Hepatocyte (in vitro differentiated cells): ENCODE measurements at regions not wholly inside any gene's neighbourhood (a gene's known extent, or its start where the extent isn't known, plus 50 kb on each side); places are given as distances from the start of the nearest gene placed in this dataset.

Experiments
- EZH2 ChIP-seq: fragments of 200-600 bp; sonication (generic); IDR thresholded peaks from 2 replicates; pipeline ENCODE4 v1.6.1; 2016; ENCODE audit warnings: antibody characterized with exemption, mild to moderate bottlenecking, borderline replicate concordance
- EZH2phosphoT487 ChIP-seq: fragments of 200-600 bp; sonication (generic); IDR thresholded peaks from one replicate; pipeline ENCODE4 v1.6.1; 2018; ENCODE audit warnings: antibody characterized with exemption, mild to moderate bottlenecking, low read depth, moderate library complexity; ENCODE audit not compliant: unreplicated experiment, severe bottlenecking
- TF ChIP-seq, protein P1 (sequence below): fragments of 200-600 bp; sonication (generic); IDR thresholded peaks from 2 replicates; pipeline ENCODE4 v1.5.1; 2016; ENCODE audit warnings: antibody characterized with exemption, mild to moderate bottlenecking; ENCODE audit not compliant: poor library complexity

GRCh38 chr9:118367383-118367782 lies 663.2 kb downstream of the TLR4 start:
- TF ChIP-seq, protein P1, sequence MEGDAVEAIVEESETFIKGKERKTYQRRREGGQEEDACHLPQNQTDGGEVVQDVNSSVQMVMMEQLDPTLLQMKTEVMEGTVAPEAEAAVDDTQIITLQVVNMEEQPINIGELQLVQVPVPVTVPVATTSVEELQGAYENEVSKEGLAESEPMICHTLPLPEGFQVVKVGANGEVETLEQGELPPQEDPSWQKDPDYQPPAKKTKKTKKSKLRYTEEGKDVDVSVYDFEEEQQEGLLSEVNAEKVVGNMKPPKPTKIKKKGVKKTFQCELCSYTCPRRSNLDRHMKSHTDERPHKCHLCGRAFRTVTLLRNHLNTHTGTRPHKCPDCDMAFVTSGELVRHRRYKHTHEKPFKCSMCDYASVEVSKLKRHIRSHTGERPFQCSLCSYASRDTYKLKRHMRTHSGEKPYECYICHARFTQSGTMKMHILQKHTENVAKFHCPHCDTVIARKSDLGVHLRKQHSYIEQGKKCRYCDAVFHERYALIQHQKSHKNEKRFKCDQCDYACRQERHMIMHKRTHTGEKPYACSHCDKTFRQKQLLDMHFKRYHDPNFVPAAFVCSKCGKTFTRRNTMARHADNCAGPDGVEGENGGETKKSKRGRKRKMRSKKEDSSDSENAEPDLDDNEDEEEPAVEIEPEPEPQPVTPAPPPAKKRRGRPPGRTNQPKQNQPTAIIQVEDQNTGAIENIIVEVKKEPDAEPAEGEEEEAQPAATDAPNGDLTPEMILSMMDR = no peak
- TF ChIP-seq EZH2phosphoT487 (no peak), EZH2 (no peak)
